ENCODE measurements at regions not wholly inside any gene's neighbourhood (a gene's known extent, or its start where the extent isn't known, plus 50 kb on each side); places are given as distances from the start of the nearest gene placed in this dataset.

DNA sequence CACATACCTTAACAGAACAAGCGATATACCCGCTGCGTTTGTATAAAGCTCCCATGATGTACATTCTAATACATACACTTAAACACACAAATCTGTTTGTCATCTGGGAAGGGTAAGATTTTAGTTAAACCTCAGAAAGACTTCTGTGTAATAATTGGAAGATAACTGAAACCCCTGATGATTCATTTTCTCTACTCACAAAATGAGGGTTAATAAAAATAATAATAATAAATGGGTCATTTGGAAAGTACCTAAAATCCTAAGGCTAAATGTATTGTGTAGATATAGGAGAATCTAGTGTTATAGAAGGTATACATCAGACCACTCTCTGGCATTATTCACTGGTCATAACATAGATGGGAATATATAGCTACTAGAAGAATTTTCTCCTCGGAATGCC lies 64.7 kb upstream of the SOX9 start:
- no peak for DNase-seq
- Histone ChIP-seq H3K36me3 (replicated peaks in 1 of 2; ENCODE audit: control extremely low read depth in 1 of 2, control insufficient read depth in 1 of 2, extremely low read depth in 1 of 2, insufficient read depth in 2 of 2, low read length in 1 of 2) (no peaks in the 10 kb centered on the region), H3K4me2 (replicated peaks; ENCODE audit: low read depth, low read length, poor library complexity, severe bottlenecking) (no peak overlapping the region), H2AFZ (ENCODE audit: insufficient read depth, low read depth, low read length, poor library complexity, severe bottlenecking) (no peak overlapping the region), H3K9me3 (ENCODE audit: control extremely low read depth in 1 of 3, control insufficient read depth in 2 of 3, insufficient read depth in 1 of 3, low read length in 2 of 3) (peaks cover 0 to 3% (median 0%) of the 10 kb centered on the region in 3 donors), H4K20me1 (ENCODE audit: control insufficient read depth, insufficient read depth, low read length, poor library complexity, severe bottlenecking) (no peaks in the 10 kb centered on the region), H3K79me2 (ENCODE audit: control insufficient read depth, insufficient read depth, low read length) (no peaks in the 10 kb centered on the region), H3K4me3 (ENCODE audit: control extremely low read depth in 1 of 5, extremely low read depth in 1 of 5, insufficient read depth in 1 of 5, low read depth in 2 of 5, low read length in 4 of 5) (no peak overlapping the region), H3K27ac (ENCODE audit: low read length in 2 of 2) (no peak overlapping the region), H3K4me1 (ENCODE audit: control insufficient read depth in 2 of 2, insufficient read depth in 2 of 2, low read length in 2 of 2) (no peaks in the 10 kb centered on the region), H3K9ac (ENCODE audit: low read length) (no peak overlapping the region), H3K27me3 (replicated peaks in 1 of 4; ENCODE audit: control extremely low read depth in 1 of 4, control insufficient read depth in 3 of 4, insufficient read depth in 4 of 4, low read length in 3 of 4) (no peaks in the 10 kb centered on the region)
- Mint-ChIP-seq H3K4me1 (no peaks in the 10 kb centered on the region), H3K27ac (no peak overlapping the region), H3K27me3 (no peaks in the 10 kb centered on the region), H3K9me3 (ENCODE audit: insufficient read depth) (no peaks in the 10 kb centered on the region), H3K4me3 (no peak overlapping the region)
- TF ChIP-seq, protein P1, sequence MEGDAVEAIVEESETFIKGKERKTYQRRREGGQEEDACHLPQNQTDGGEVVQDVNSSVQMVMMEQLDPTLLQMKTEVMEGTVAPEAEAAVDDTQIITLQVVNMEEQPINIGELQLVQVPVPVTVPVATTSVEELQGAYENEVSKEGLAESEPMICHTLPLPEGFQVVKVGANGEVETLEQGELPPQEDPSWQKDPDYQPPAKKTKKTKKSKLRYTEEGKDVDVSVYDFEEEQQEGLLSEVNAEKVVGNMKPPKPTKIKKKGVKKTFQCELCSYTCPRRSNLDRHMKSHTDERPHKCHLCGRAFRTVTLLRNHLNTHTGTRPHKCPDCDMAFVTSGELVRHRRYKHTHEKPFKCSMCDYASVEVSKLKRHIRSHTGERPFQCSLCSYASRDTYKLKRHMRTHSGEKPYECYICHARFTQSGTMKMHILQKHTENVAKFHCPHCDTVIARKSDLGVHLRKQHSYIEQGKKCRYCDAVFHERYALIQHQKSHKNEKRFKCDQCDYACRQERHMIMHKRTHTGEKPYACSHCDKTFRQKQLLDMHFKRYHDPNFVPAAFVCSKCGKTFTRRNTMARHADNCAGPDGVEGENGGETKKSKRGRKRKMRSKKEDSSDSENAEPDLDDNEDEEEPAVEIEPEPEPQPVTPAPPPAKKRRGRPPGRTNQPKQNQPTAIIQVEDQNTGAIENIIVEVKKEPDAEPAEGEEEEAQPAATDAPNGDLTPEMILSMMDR (IDR thresholded peaks at IDR 0.05) = no peak
- no peak for TF ChIP-seq EZH2 (IDR thresholded peaks at IDR 0.05; ENCODE audit: borderline replicate concordance, insufficient read depth, low read depth, low read length, poor library complexity, severe bottlenecking)
- no peak for ATAC-seq (ENCODE audit: low read depth)
- ChIA-PET CTCF (no interaction called here), POLR2A (no interaction called here)
- whole genome bisulfite sequencing (ENCODE audit: insufficient coverage) = no CpG with 5 or more reads among the region's 4 CpGs
- intact Hi-C loops (cut with micrococcal nuclease) = no loop called here

DNA sequence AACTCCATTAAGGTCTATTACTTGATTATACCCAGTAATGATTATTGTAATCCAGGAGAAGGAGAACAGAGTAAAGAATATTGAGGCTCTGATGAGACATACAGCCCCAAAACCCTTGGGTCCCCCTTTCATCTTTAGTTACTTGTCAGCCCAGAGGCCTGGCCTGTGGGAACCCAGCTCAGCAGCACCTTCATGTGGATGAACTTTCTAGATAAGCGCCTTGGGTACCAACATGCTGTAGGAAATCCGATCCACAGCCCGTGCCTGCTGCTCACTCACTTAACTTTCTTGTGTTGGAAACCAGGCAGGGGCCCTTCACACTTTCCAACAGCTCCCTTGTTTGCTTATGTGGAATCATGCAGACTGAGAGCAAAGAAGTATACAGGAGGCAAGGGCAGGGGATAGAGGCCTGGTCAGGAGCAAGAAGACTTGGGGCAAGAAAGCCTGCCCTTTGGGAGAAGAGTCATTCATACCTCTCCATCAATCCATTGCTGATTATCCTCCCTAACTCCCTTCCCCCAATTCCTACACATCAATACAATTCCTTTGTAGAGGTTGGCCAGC lies 64.0 kb upstream of the SOX9 start:
- no peaks in the 10 kb centered on the region for H3K27me3 Mint-ChIP-seq
- Histone ChIP-seq H4K20me1 (ENCODE audit: control insufficient read depth, insufficient read depth, low read length, poor library complexity, severe bottlenecking) (no peaks in the 10 kb centered on the region), H3K79me2 (ENCODE audit: control insufficient read depth, insufficient read depth, low read length) (no peaks in the 10 kb centered on the region), H3K4me3 (ENCODE audit: control extremely low read depth in 1 of 5, extremely low read depth in 1 of 5, insufficient read depth in 1 of 5, low read depth in 2 of 5, low read length in 4 of 5) (no peak overlapping the region), H3K9ac (ENCODE audit: low read length) (no peak overlapping the region), H3K27me3 (replicated peaks in 1 of 4; ENCODE audit: control extremely low read depth in 1 of 4, control insufficient read depth in 3 of 4, insufficient read depth in 4 of 4, low read length in 3 of 4) (no peaks in the 10 kb centered on the region), H2AFZ (ENCODE audit: insufficient read depth, low read depth, low read length, poor library complexity, severe bottlenecking) (no peak overlapping the region), H3K4me2 (replicated peaks; ENCODE audit: low read depth, low read length, poor library complexity, severe bottlenecking) (no peak overlapping the region), H3K9me3 (ENCODE audit: control extremely low read depth in 1 of 3, control insufficient read depth in 2 of 3, insufficient read depth in 1 of 3, low read length in 2 of 3) (peaks cover 0 to 3% (median 0%) of the 10 kb centered on the region in 3 donors), H3K4me1 (ENCODE audit: control insufficient read depth in 2 of 2, insufficient read depth in 2 of 2, low read length in 2 of 2) (no peaks in the 10 kb centered on the region), H3K36me3 (replicated peaks in 1 of 2; ENCODE audit: control extremely low read depth in 1 of 2, control insufficient read depth in 1 of 2, extremely low read depth in 1 of 2, insufficient read depth in 2 of 2, low read length in 1 of 2) (no peaks in the 10 kb centered on the region), H3K27ac (ENCODE audit: low read length in 2 of 2) (no peak overlapping the region)
- CTCF ChIA-PET = no interaction called here
- no peaks in the 10 kb centered on the region for H3K4me1 Mint-ChIP-seq
- no peak for ATAC-seq (ENCODE audit: low read depth)
- WGBS (ENCODE audit: insufficient coverage) = 56% methylated on average over 3 of the region's 3 CpGs
- TF ChIP-seq, protein P1 (IDR thresholded peaks at IDR 0.05) = no peak
- TF ChIP-seq EZH2 (IDR thresholded peaks at IDR 0.05; ENCODE audit: borderline replicate concordance, insufficient read depth, low read depth, low read length, poor library complexity, severe bottlenecking) = no peak
- H3K4me3 Mint-ChIP-seq = no peak overlapping the region
- H3K27ac Mint-ChIP-seq = no peak overlapping the region
- no peaks in the 10 kb centered on the region for H3K9me3 Mint-ChIP-seq (ENCODE audit: insufficient read depth)
- intact Hi-C loops (cut with micrococcal nuclease) = no loop called here
- DNase-seq = no peak
- POLR2A ChIA-PET = no interaction called here

Measured in B cell (primary cell).